Upper lobe of left lung (tissue), 6 donors: ENCODE measurements at regions not wholly inside any gene's neighbourhood (a gene's known extent, or its start where the extent isn't known, plus 50 kb on each side); places are given as distances from the start of the nearest gene placed in this dataset.

Experiments used
- ATAC-seq, 2 donors: fragments of 200-7000 bp; cut with Tn5 transposase; one replicate each; pipeline ENCODE4 v1.9.1; 2022; ENCODE audit warnings: mild to moderate bottlenecking in 2 of 2, moderate library complexity in 2 of 2; ENCODE audit not compliant: low FRiP score in 2 of 2
- DNase-seq, 2 donors: peaks; one replicate each; pipeline ENCODE4 v3.0.0-alpha.2; 2019 to 2020
- H3K27ac ChIP-seq, 4 donors: fragments of 200-600 bp; sonication (generic); one replicate each; pipeline ENCODE4 v1.5.1; 2016 to 2019
- H3K27me3 ChIP-seq, 4 donors: fragments of 200-600 bp; sonication (generic); one replicate each; pipeline ENCODE4 v1.5.1; 2017 to 2019
- H3K36me3 ChIP-seq, 4 donors: fragments of 200-600 bp; sonication (generic); one replicate each; pipeline ENCODE4 v1.5.1; 2016 to 2019
- H3K4me1 ChIP-seq, 4 donors: fragments of 200-600 bp; sonication (generic); one replicate each; pipeline ENCODE4 v1.5.1; 2018 to 2019
- H3K4me3 ChIP-seq, 4 donors: fragments of 200-600 bp; sonication (generic); one replicate each; pipeline ENCODE4 v1.5.1; 2017 to 2019; ENCODE audit warnings: mild to moderate bottlenecking in 2 of 4, moderate library complexity in 1 of 4
- H3K9me3 ChIP-seq, 4 donors: fragments of 200-600 bp; sonication (generic); one replicate each; pipeline ENCODE4 v1.5.1; 2018 to 2019
- CTCF ChIP-seq, 6 experiments: fragments of 450-650 bp in 4 of 6; fragments of 200-600 bp in 2 of 6; sonication (generic) in 2 of 6; IDR thresholded peaks; one replicate each; pipeline ENCODE4 v1.5.1; 2016 to 2019; ENCODE audit warnings: antibody characterized with exemption in 6 of 6
- EP300 ChIP-seq, 4 donors: sonication (generic); formaldehyde crosslinking; IDR thresholded peaks; one replicate each; pipeline ENCODE4 v1.5.1; 2017; ENCODE audit warnings: antibody characterized with exemption in 4 of 4, control low read depth in 2 of 4
- POLR2A ChIP-seq, 4 donors: fragments of 450-650 bp; IDR thresholded peaks; one replicate each; pipeline ENCODE4 v1.5.1; 2016 to 2017; ENCODE audit warnings: antibody characterized with exemption in 4 of 4, mild to moderate bottlenecking in 2 of 4
- POLR2AphosphoS5 ChIP-seq, 2 donors: sonication (generic); formaldehyde crosslinking; IDR thresholded peaks; one replicate each; pipeline ENCODE4 v1.5.1; 2017; ENCODE audit warnings: antibody characterized with exemption in 2 of 2
- WGBS, 2 donors: methylation state at CpG; one replicate each; pipeline ENCODE4 v1.1.5; 2017 to 2018; 5-methylcytosine and 5-hydroxymethylcytosine counted together
- donor health status: DM: no; HTN: no; CAD: no; lungs with moderate emphysema.
- donor health status: DM: no; HTN: yes; CAD: no; lungs with severe emphysema.

- TF ChIP-seq CTCF (IDR thresholded peaks at IDR 0.05) (no peak), POLR2AphosphoS5 (IDR thresholded peaks at IDR 0.05) (no peak), POLR2A (IDR thresholded peaks at IDR 0.05) (no peak), EP300 (IDR thresholded peaks at IDR 0.05) (no peak)
- H3K27ac ChIP-seq = no peak overlapping the region
- H3K4me1 ChIP-seq = peaks cover 0 to 15% (median 13%) of the 10 kb centered on the region in 4 donors
- DNase-seq (peak in 1 of 2 donors; percentile 16), ATAC-seq (no peak)
- peaks cover 0 to under 1% (median 0%) of the 10 kb centered on the region in 4 donors for H3K27me3 ChIP-seq
- no peak overlapping the region for H3K4me3 ChIP-seq
- H3K9me3 ChIP-seq = no peaks in the 10 kb centered on the region
- no peaks in the 10 kb centered on the region for H3K36me3 ChIP-seq
- 50 to 72% methylated on average over 2 to 4 of the region's 5 CpGs for WGBS, 2 donors
These were observed 150.2 kb downstream of the KLF13 start for GRCh38 chr15:31476866-31477265.

- WGBS, 2 donors = 97 to 100% methylated on average over 3 to 4 of the region's 4 CpGs
- Histone ChIP-seq H3K36me3 (no peaks in the 10 kb centered on the region), H3K4me1 (peaks cover 0 to 12% (median 11%) of the 10 kb centered on the region in 4 donors), H3K4me3 (no peak overlapping the region), H3K27me3 (peaks cover 0 to 3% (median 1%) of the 10 kb centered on the region in 4 donors), H3K9me3 (no peaks in the 10 kb centered on the region), H3K27ac (no peak overlapping the region)
- no peak for ATAC-seq
- peak in 1 of 2 donors; percentile 6 for DNase-seq
- TF ChIP-seq POLR2AphosphoS5 (IDR thresholded peaks at IDR 0.05) = no peak
- TF ChIP-seq POLR2A (IDR thresholded peaks at IDR 0.05) = no peak
- no peak for TF ChIP-seq CTCF (IDR thresholded peaks at IDR 0.05)
- TF ChIP-seq EP300 (IDR thresholded peaks at IDR 0.05) = no peak
These were observed 150.7 kb downstream of the KLF13 start for GRCh38 chr15:31477301-31477700.

GRCh38 chr15:31477851-31478701 is 151.4 kb downstream of the KLF13 start:
- ATAC-seq (no peak), DNase-seq (peak in 1 of 2 donors; percentile 9)
- WGBS, 2 donors = 87 to 96% methylated on average over 8 of the region's 8 CpGs
- no peak for TF ChIP-seq POLR2A (IDR thresholded peaks at IDR 0.05)
- TF ChIP-seq EP300 (IDR thresholded peaks at IDR 0.05) = no peak
- no peaks in the 10 kb centered on the region for H3K9me3 ChIP-seq
- no peak overlapping the region for H3K27ac ChIP-seq
- H3K4me1 ChIP-seq = peaks cover 0 to 8% (median 5%) of the 10 kb centered on the region in 4 donors
- no peaks in the 10 kb centered on the region for H3K36me3 ChIP-seq
- H3K4me3 ChIP-seq = no peak overlapping the region
- peaks cover 0 to 8% (median 2%) of the 10 kb centered on the region in 4 donors for H3K27me3 ChIP-seq

GRCh38 chr15:31478702-31479221 is 152.1 kb downstream of the KLF13 start:
- Histone ChIP-seq H3K9me3 (no peaks in the 10 kb centered on the region), H3K4me3 (no peak overlapping the region), H3K4me1 (peaks cover 0 to 9% (median 3%) of the 10 kb centered on the region in 4 donors), H3K36me3 (no peaks in the 10 kb centered on the region), H3K27ac (no peak overlapping the region), H3K27me3 (peaks cover 0 to 12% (median 2%) of the 10 kb centered on the region in 4 donors)
- ATAC-seq (peak in 1 of 2 donors; percentile 20), DNase-seq (peak in 1 of 2 donors; percentile 13)
- TF ChIP-seq POLR2A (IDR thresholded peaks at IDR 0.05) = no peak
- TF ChIP-seq POLR2AphosphoS5 (IDR thresholded peaks at IDR 0.05) = no peak
- TF ChIP-seq EP300 (IDR thresholded peaks at IDR 0.05) = no peak
- TF ChIP-seq CTCF (IDR thresholded peaks at IDR 0.05) = no peak
- 90 to 95% methylated on average over 4 to 13 of the region's 13 CpGs for WGBS, 2 donors

- Histone ChIP-seq H3K36me3 (no peaks in the 10 kb centered on the region), H3K27ac (no peak overlapping the region), H3K4me1 (peaks cover 0 to 16% (median 3%) of the 10 kb centered on the region in 4 donors), H3K27me3 (peaks cover 0 to 12% (median 2%) of the 10 kb centered on the region in 4 donors), H3K4me3 (no peak overlapping the region), H3K9me3 (no peaks in the 10 kb centered on the region)
- WGBS, 2 donors = 67 to 75% methylated on average over 12 of the region's 12 CpGs
- DNase-seq (peak in 1 of 2 donors; percentile 16), ATAC-seq (no peak)
- no peak for TF ChIP-seq EP300 (IDR thresholded peaks at IDR 0.05)
- TF ChIP-seq CTCF (IDR thresholded peaks at IDR 0.05) = no peak
- TF ChIP-seq POLR2AphosphoS5 (IDR thresholded peaks at IDR 0.05) = no peak
- TF ChIP-seq POLR2A (IDR thresholded peaks at IDR 0.05) = no peak
These were observed 153.9 kb downstream of the KLF13 start for GRCh38 chr15:31480356-31481025.
